ENCODE measurements at regions not wholly inside any gene's neighbourhood (a gene's known extent, or its start where the extent isn't known, plus 50 kb on each side); places are given as distances from the start of the nearest gene placed in this dataset.
A peak's percentile ranks its signal among the peaks of the same experiment; 100 is the strongest.
"Not testable (repeated sequence)": the region's sequence is repeated elsewhere in the genome, so short reads cannot be mapped to it uniquely, and the experiment has no call there.

- Histone ChIP-seq H3K4me1 (no peaks in the 10 kb centered on the region), H3K36me3 (no peaks in the 10 kb centered on the region), H3K9me3 (no peaks in the 10 kb centered on the region), H3K27ac (no peak overlapping the region), H3K27me3 (no peaks in the 10 kb centered on the region), H3K4me3 (no peak overlapping the region)
- intact Hi-C loops (cut with DNase I; ENCODE audit: low total_unique reads), result no loop called here
- DNase-seq (ENCODE audit: low spot score in 2 of 2), result no peak
- no peak for TF ChIP-seq POLR2AphosphoS5 (IDR thresholded peaks at IDR 0.05)
- no peak for TF ChIP-seq CTCF (IDR thresholded peaks at IDR 0.05)
- TF ChIP-seq POLR2A (IDR thresholded peaks at IDR 0.05), result no peak
Observed at GRCh38 chr12:12004524-12004923, 66.2 kb upstream of the BCL2L14 start.

GRCh38 chr12:12007001-12007712 is 63.6 kb upstream of the BCL2L14 start:
- intact Hi-C loops (cut with DNase I; ENCODE audit: low total_unique reads), result no loop called here
- H3K27me3 ChIP-seq, result no peaks in the 10 kb centered on the region
- H3K36me3 ChIP-seq, result no peaks in the 10 kb centered on the region
- H3K4me1 ChIP-seq, result peaks cover 0 to 7% of the 10 kb centered on the region in 2 donors
- H3K9me3 ChIP-seq, result no peaks in the 10 kb centered on the region
- TF ChIP-seq POLR2A (IDR thresholded peaks at IDR 0.05), result no peak
- no peak for TF ChIP-seq POLR2AphosphoS5 (IDR thresholded peaks at IDR 0.05)
- TF ChIP-seq CTCF (IDR thresholded peaks at IDR 0.05), result no peak
- H3K27ac ChIP-seq, result no peak overlapping the region
- H3K4me3 ChIP-seq, result no peak overlapping the region
- DNase-seq (ENCODE audit: low spot score in 2 of 2), result no peak

GRCh38 chr12:12007713-12008231 is 63.0 kb upstream of the BCL2L14 start:
- TF ChIP-seq POLR2A (IDR thresholded peaks at IDR 0.05), result no peak
- Histone ChIP-seq H3K4me1 (peaks cover 0 to 7% of the 10 kb centered on the region in 2 donors), H3K27ac (peak overlapping the region in 1 of 2 donors; percentile 78), H3K4me3 (no peak overlapping the region), H3K27me3 (no peaks in the 10 kb centered on the region), H3K36me3 (no peaks in the 10 kb centered on the region), H3K9me3 (no peaks in the 10 kb centered on the region)
- intact Hi-C loops (cut with DNase I; ENCODE audit: low total_unique reads), result no loop called here
- DNase-seq (ENCODE audit: low spot score in 2 of 2), result no peak

- no peak overlapping the region for H3K4me3 ChIP-seq
- no peak for DNase-seq (ENCODE audit: low spot score in 2 of 2)
- no peaks in the 10 kb centered on the region for H3K27me3 ChIP-seq
- H3K9me3 ChIP-seq, result no peaks in the 10 kb centered on the region
- H3K27ac ChIP-seq, result peak overlapping the region; percentile 78 to 79
- TF ChIP-seq POLR2A (IDR thresholded peaks at IDR 0.05), result no peak
- TF ChIP-seq POLR2AphosphoS5 (IDR thresholded peaks at IDR 0.05), result no peak
- TF ChIP-seq CTCF (IDR thresholded peaks at IDR 0.05), result no peak
- no peaks in the 10 kb centered on the region for H3K36me3 ChIP-seq
- intact Hi-C loops (cut with DNase I; ENCODE audit: low total_unique reads), result no loop called here
- peaks cover 0 to 7% of the 10 kb centered on the region in 2 donors for H3K4me1 ChIP-seq
Observed at GRCh38 chr12:12008232-12008850, 62.4 kb upstream of the BCL2L14 start.

GRCh38 chr12:12008931-12009611 is 61.7 kb upstream of the BCL2L14 start:
- no peaks in the 10 kb centered on the region for H3K27me3 ChIP-seq
- intact Hi-C loops (cut with DNase I; ENCODE audit: low total_unique reads), result no loop called here
- H3K36me3 ChIP-seq, result no peaks in the 10 kb centered on the region

GRCh38 chr12:12009749-12010276 is 60.9 kb upstream of the BCL2L14 start:
- H3K36me3 ChIP-seq; H3K9me3 ChIP-seq; intact Hi-C loops (cut with DNase I; ENCODE audit: low total_unique reads); H3K27me3 ChIP-seq; H3K4me1 ChIP-seq; DNase-seq (ENCODE audit: low spot score in 2 of 2): not testable (repeated sequence)
- Histone ChIP-seq H3K4me3 (peak overlapping the region in 2 of 3 donors; percentile 21 to 60), H3K27ac (peak overlapping the region; percentile 78 to 79)

More at GRCh38 chr12:12008931-12009611, 61.7 kb upstream of the BCL2L14 start:
- peak overlapping the region; percentile 78 to 79 for H3K27ac ChIP-seq
- peaks cover 0 to 7% of the 10 kb centered on the region in 2 donors for H3K4me1 ChIP-seq
- H3K9me3 ChIP-seq, result no peaks in the 10 kb centered on the region
- peak in 1 of 2 donors; percentile 46 for DNase-seq (ENCODE audit: low spot score in 2 of 2)
- H3K4me3 ChIP-seq, result no peak overlapping the region
- no peak for TF ChIP-seq CTCF (IDR thresholded peaks at IDR 0.05)
- no peak for TF ChIP-seq POLR2A (IDR thresholded peaks at IDR 0.05)
- TF ChIP-seq POLR2AphosphoS5 (IDR thresholded peaks at IDR 0.05), result no peak
